ENCODE measurements at regions not wholly inside any gene's neighbourhood (a gene's known extent, or its start where the extent isn't known, plus 50 kb on each side); places are given as distances from the start of the nearest gene placed in this dataset.

GRCh38 chr12:34384693-34385092, 362.4 kb downstream of the ALG10 start:
- H3K4me3 ChIP-seq (ENCODE audit: low read depth, low read length) = no peak overlapping the region
- no peak for TF ChIP-seq CTCF (IDR thresholded peaks at IDR 0.05; ENCODE audit: low read depth, low read length)
- DNase-seq (ENCODE audit: low read depth, low spot score) = no peak
- in situ Hi-C loops (cut with HindIII; ENCODE audit: low sequenced_read_pairs) = no loop called here

- in situ Hi-C loops (cut with HindIII; ENCODE audit: low sequenced_read_pairs) = no loop called here
- TF ChIP-seq CTCF (IDR thresholded peaks at IDR 0.05; ENCODE audit: low read depth, low read length) = no peak
- no peak overlapping the region for H3K4me3 ChIP-seq (ENCODE audit: low read depth, low read length)
- no peak for DNase-seq (ENCODE audit: low read depth, low spot score)
These were observed 363.7 kb downstream of the ALG10 start for GRCh38 chr12:34386016-34386415.

GRCh38 chr12:34386621-34387255, 364.4 kb downstream of the ALG10 start:
- H3K4me3 ChIP-seq (ENCODE audit: low read depth, low read length) = no peak overlapping the region
- in situ Hi-C loops (cut with HindIII; ENCODE audit: low sequenced_read_pairs) = no loop called here
- DNase-seq (ENCODE audit: low read depth, low spot score) = no peak
- TF ChIP-seq CTCF (IDR thresholded peaks at IDR 0.05; ENCODE audit: low read depth, low read length) = no peak

- TF ChIP-seq CTCF (IDR thresholded peaks at IDR 0.05; ENCODE audit: low read depth, low read length) = no peak
- in situ Hi-C loops (cut with HindIII; ENCODE audit: low sequenced_read_pairs) = no loop called here
- no peak overlapping the region for H3K4me3 ChIP-seq (ENCODE audit: low read depth, low read length)
- no peak for DNase-seq (ENCODE audit: low read depth, low spot score)
These were observed 365.7 kb downstream of the ALG10 start for GRCh38 chr12:34387711-34388635.

GRCh38 chr12:34388636-34389377, 366.5 kb downstream of the ALG10 start:
- H3K4me3 ChIP-seq (ENCODE audit: low read depth, low read length) = no peak overlapping the region
- no peak for DNase-seq (ENCODE audit: low read depth, low spot score)
- in situ Hi-C loops (cut with HindIII; ENCODE audit: low sequenced_read_pairs) = no loop called here
- no peak for TF ChIP-seq CTCF (IDR thresholded peaks at IDR 0.05; ENCODE audit: low read depth, low read length)

- in situ Hi-C loops (cut with HindIII; ENCODE audit: low sequenced_read_pairs) = no loop called here
- no peak for TF ChIP-seq CTCF (IDR thresholded peaks at IDR 0.05; ENCODE audit: low read depth, low read length)
- H3K4me3 ChIP-seq (ENCODE audit: low read depth, low read length) = no peak overlapping the region
- no peak for DNase-seq (ENCODE audit: low read depth, low spot score)
These were observed 367.3 kb downstream of the ALG10 start for GRCh38 chr12:34389378-34390170.

Data from astrocyte of the spinal cord (primary cell).